ENCODE measurements at regions not wholly inside any gene's neighbourhood (a gene's known extent, or its start where the extent isn't known, plus 50 kb on each side); places are given as distances from the start of the nearest gene placed in this dataset.
A peak's percentile ranks its signal among the peaks of the same experiment; 100 is the strongest.

- no peaks in the 10 kb centered on the region for H3K27me3 ChIP-seq
- ATAC-seq (no peak), DNase-seq (no peak), FAIRE-seq (no peak)
- no peak overlapping the region for H3K27ac ChIP-seq
- H3K9me3 ChIP-seq = no peaks in the 10 kb centered on the region
- no peaks in the 10 kb centered on the region for H3K4me1 ChIP-seq
- H3K4me3 ChIP-seq = no peak overlapping the region
- H3K36me3 ChIP-seq = no peaks in the 10 kb centered on the region
- TF ChIP-seq, protein P1, sequence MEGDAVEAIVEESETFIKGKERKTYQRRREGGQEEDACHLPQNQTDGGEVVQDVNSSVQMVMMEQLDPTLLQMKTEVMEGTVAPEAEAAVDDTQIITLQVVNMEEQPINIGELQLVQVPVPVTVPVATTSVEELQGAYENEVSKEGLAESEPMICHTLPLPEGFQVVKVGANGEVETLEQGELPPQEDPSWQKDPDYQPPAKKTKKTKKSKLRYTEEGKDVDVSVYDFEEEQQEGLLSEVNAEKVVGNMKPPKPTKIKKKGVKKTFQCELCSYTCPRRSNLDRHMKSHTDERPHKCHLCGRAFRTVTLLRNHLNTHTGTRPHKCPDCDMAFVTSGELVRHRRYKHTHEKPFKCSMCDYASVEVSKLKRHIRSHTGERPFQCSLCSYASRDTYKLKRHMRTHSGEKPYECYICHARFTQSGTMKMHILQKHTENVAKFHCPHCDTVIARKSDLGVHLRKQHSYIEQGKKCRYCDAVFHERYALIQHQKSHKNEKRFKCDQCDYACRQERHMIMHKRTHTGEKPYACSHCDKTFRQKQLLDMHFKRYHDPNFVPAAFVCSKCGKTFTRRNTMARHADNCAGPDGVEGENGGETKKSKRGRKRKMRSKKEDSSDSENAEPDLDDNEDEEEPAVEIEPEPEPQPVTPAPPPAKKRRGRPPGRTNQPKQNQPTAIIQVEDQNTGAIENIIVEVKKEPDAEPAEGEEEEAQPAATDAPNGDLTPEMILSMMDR (IDR thresholded peaks at IDR 0.05) = no peak
- intact Hi-C loops (cut with DNase I) = no loop called here
Observed at GRCh38 chr10:8556321-8556720, 501.8 kb downstream of the GATA3 start.

GRCh38 chr10:8563478-8563877 lies 509.0 kb downstream of the GATA3 start:
- 75 to 85% methylated on average over 7 of the region's 7 CpGs for WGBS, 2 donors

GRCh38 chr10:8566737-8567136 lies 512.2 kb downstream of the GATA3 start:
- no peaks in the 10 kb centered on the region for H3K27me3 ChIP-seq
- intact Hi-C loops (cut with DNase I) = no loop called here
- no peak for ATAC-seq
- no peak overlapping the region for H3K4me3 ChIP-seq
- no peak overlapping the region for H3K27ac ChIP-seq
- H3K9me3 ChIP-seq = no peaks in the 10 kb centered on the region
- no peaks in the 10 kb centered on the region for H3K4me1 ChIP-seq
- FAIRE-seq = no peak
- TF ChIP-seq, protein P1 (IDR thresholded peaks at IDR 0.05) = no peak
- 59 to 63% methylated on average over 3 of the region's 3 CpGs for WGBS, 2 donors
- DNase-seq = no peak
- H3K36me3 ChIP-seq = no peaks in the 10 kb centered on the region

More at GRCh38 chr10:8563478-8563877, 509.0 kb downstream of the GATA3 start:
- no peaks in the 10 kb centered on the region for H3K4me1 ChIP-seq
- FAIRE-seq (no peak), ATAC-seq (no peak), DNase-seq (no peak)
- H3K27me3 ChIP-seq = no peaks in the 10 kb centered on the region
- H3K4me3 ChIP-seq = no peak overlapping the region
- no peaks in the 10 kb centered on the region for H3K9me3 ChIP-seq
- H3K36me3 ChIP-seq = no peaks in the 10 kb centered on the region
- intact Hi-C loops (cut with DNase I) = no loop called here
- H3K27ac ChIP-seq = no peak overlapping the region
- TF ChIP-seq, protein P1 (IDR thresholded peaks at IDR 0.05) = no peak

GRCh38 chr10:8568401-8568800 lies 513.9 kb downstream of the GATA3 start:
- DNase-seq (no peak), ATAC-seq (peak in 2 of 4 donors; percentile 22 to 44), FAIRE-seq (no peak)
- Histone ChIP-seq H3K27me3 (no peaks in the 10 kb centered on the region), H3K36me3 (no peaks in the 10 kb centered on the region), H3K4me3 (no peak overlapping the region), H3K27ac (no peak overlapping the region), H3K9me3 (no peaks in the 10 kb centered on the region), H3K4me1 (no peaks in the 10 kb centered on the region)
- intact Hi-C loops (cut with DNase I) = no loop called here
- TF ChIP-seq, protein P1 (IDR thresholded peaks at IDR 0.05) = no peak
- WGBS, 2 donors = 30% methylated on average over 4 of the region's 4 CpGs

GRCh38 chr10:8575620-8576019 lies 521.1 kb downstream of the GATA3 start:
- DNase-seq (no peak), ATAC-seq (no peak), FAIRE-seq (no peak)
- Histone ChIP-seq H3K27ac (no peak overlapping the region), H3K27me3 (no peaks in the 10 kb centered on the region), H3K4me3 (no peak overlapping the region), H3K36me3 (no peaks in the 10 kb centered on the region), H3K4me1 (no peaks in the 10 kb centered on the region), H3K9me3 (no peaks in the 10 kb centered on the region)
- TF ChIP-seq, protein P1 (IDR thresholded peaks at IDR 0.05) = no peak
- intact Hi-C loops (cut with DNase I) = no loop called here
